Liver (tissue), 3 donors: ENCODE measurements at regions not wholly inside any gene's neighbourhood (a gene's known extent, or its start where the extent isn't known, plus 50 kb on each side); places are given as distances from the start of the nearest gene placed in this dataset.

Experiments used
- CTCF ChIP-seq: fragments of 150-350 bp; IDR thresholded peaks from 2 replicates; pipeline ENCODE4 v1.5.1; 2017; ENCODE audit warnings: improper control_type of control experiment, low read depth, low read length; ENCODE audit not compliant: missing input control
- EGR1 ChIP-seq, 2 donors: IDR thresholded peaks; 2 replicates each; pipeline ENCODE4 v1.6.1; 2016 to 2018; ENCODE audit warnings: antibody characterized with exemption in 2 of 2, low read depth in 2 of 2
- FOXA1 ChIP-seq: IDR thresholded peaks from 2 replicates; pipeline ENCODE4 v1.6.1; 2016; ENCODE audit warnings: antibody characterized with exemption
- JUND ChIP-seq, 2 donors: IDR thresholded peaks; 2 replicates each; pipeline ENCODE4 v1.6.1; 2016; ENCODE audit warnings: antibody characterized with exemption in 2 of 2
- NR2F2 ChIP-seq: IDR thresholded peaks from 2 replicates; pipeline ENCODE4 v1.6.1; 2016; ENCODE audit warnings: antibody characterized with exemption
- RAD21 ChIP-seq, 2 donors: IDR thresholded peaks; 2 replicates each; pipeline ENCODE4 v1.6.1; 2016; ENCODE audit warnings: antibody characterized with exemption in 2 of 2, mild to moderate bottlenecking in 2 of 2
- RXRA ChIP-seq, 2 donors: IDR thresholded peaks; 2 replicates each; pipeline ENCODE4 v1.6.1; 2017 to 2018; ENCODE audit warnings: antibody characterized with exemption in 2 of 2, mild to moderate bottlenecking in 1 of 2
- SP1 ChIP-seq: IDR thresholded peaks from 2 replicates; pipeline ENCODE4 v1.6.1; 2018; ENCODE audit warnings: antibody characterized with exemption, mild to moderate bottlenecking
- TAF1 ChIP-seq: conservative IDR thresholded peaks from 2 replicates; pipeline ENCODE4 v1.6.1; 2016; ENCODE audit warnings: antibody characterized with exemption, mild to moderate bottlenecking
- TF ChIP-seq, protein P1 (sequence below): IDR thresholded peaks from 2 replicates; pipeline ENCODE4 v1.6.1; 2016; ENCODE audit warnings: antibody characterized with exemption
- TF ChIP-seq, protein P2 (sequence below): IDR thresholded peaks from 2 replicates; pipeline ENCODE4 v1.6.1; 2016; ENCODE audit warnings: antibody characterized with exemption
- donor health status: healthy.
- donor health status: healthy.

DNA sequence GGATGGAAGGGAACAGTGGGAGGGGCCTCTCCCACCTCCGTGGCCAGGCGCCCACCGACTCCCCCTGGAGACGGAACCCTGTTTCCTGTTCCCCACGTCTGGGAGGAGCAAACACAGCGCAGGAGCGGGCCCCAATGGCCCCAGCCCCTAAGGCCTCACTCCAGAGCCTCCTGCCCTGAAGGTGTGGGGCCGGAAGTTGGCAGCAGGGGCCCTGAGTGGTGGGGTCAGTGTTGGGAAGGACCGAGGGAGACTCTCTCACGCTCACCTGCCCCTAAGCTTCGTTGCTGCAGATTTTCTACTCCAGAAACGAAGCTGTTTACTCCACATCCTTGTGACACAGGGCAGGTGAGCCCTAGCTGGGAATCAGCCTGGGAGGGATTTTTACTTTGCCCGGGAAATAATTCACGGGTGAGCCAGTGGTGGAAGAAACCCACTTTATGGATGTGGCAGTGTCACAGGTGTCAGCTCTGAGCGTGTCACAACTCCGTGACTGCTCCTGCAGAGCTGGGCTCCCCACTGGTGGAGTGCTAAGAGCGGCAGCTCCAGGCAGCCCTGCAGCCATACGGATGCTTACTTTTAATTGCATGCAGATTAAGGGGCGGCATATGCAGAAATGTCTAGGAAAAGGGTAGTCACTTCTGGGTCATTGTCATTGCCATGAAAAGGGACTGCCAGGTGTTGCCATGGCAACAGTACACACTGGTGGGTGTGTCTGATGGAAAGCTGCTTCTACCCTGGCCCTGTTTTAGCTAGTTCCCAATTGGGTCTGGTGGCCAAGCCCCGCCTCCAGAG is 77.5 kb upstream of the OLFM1 start:
- TF ChIP-seq EGR1 (IDR thresholded peaks at IDR 0.05; ENCODE audit: low read depth in 2 of 2) (no peak), CTCF (no peak), FOXA1 (no peak), SP1 (no peak), RXRA (IDR thresholded peaks at IDR 0.05) (no peak), TAF1 (no peak), JUND (IDR thresholded peaks at IDR 0.05) (no peak), RAD21 (IDR thresholded peaks at IDR 0.05) (no peak), NR2F2 (no peak)
- TF ChIP-seq, protein P1, sequence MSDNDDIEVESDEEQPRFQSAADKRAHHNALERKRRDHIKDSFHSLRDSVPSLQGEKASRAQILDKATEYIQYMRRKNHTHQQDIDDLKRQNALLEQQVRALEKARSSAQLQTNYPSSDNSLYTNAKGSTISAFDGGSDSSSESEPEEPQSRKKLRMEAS, result no peak
- TF ChIP-seq, protein P2, sequence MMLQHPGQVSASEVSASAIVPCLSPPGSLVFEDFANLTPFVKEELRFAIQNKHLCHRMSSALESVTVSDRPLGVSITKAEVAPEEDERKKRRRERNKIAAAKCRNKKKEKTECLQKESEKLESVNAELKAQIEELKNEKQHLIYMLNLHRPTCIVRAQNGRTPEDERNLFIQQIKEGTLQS, result no peak
